ENCODE measurements at regions not wholly inside any gene's neighbourhood (a gene's known extent, or its start where the extent isn't known, plus 50 kb on each side); places are given as distances from the start of the nearest gene placed in this dataset.

DNA sequence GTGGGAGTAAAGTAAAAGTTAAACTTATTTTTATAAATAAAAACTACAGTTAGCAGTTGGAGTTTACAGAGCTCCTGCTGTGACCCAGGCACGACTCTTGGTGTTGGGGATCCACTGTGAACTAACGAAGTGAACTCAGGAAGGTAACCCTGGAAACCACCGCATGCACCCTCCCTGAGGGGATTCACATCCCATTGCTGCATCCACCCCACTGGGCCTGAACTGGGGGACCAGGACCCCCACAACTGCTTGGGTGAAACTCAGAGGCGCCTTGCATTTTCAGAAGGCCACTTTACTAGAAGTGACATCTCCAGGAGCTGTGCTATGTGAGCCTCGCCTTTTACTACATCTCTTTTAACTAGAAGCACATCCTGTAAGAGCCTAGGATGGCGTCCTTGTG is 166.4 kb downstream of the TEX29 start:
- H2AFZ ChIP-seq (ENCODE audit: low read length) = no peak overlapping the region
- no peaks in the 10 kb centered on the region for H3K79me2 ChIP-seq (ENCODE audit: control insufficient read depth, insufficient read depth, low read length)
- no peaks in the 10 kb centered on the region for H4K20me1 ChIP-seq (ENCODE audit: control insufficient read depth, extremely low read depth, insufficient read depth, low read length)
- TF ChIP-seq, protein P1, sequence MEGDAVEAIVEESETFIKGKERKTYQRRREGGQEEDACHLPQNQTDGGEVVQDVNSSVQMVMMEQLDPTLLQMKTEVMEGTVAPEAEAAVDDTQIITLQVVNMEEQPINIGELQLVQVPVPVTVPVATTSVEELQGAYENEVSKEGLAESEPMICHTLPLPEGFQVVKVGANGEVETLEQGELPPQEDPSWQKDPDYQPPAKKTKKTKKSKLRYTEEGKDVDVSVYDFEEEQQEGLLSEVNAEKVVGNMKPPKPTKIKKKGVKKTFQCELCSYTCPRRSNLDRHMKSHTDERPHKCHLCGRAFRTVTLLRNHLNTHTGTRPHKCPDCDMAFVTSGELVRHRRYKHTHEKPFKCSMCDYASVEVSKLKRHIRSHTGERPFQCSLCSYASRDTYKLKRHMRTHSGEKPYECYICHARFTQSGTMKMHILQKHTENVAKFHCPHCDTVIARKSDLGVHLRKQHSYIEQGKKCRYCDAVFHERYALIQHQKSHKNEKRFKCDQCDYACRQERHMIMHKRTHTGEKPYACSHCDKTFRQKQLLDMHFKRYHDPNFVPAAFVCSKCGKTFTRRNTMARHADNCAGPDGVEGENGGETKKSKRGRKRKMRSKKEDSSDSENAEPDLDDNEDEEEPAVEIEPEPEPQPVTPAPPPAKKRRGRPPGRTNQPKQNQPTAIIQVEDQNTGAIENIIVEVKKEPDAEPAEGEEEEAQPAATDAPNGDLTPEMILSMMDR (conservative IDR thresholded peaks at IDR 0.05 in 1 of 2, IDR thresholded peaks at IDR 0.05 in 1 of 2; ENCODE audit: low read depth in 1 of 2, low read length in 2 of 2) = no peak
- no peak for TF ChIP-seq EZH2 (IDR thresholded peaks at IDR 0.05; ENCODE audit: low read length, missing control alignments)
- no peak for DNase-seq (ENCODE audit: low read depth in 2 of 2)
- no peaks in the 10 kb centered on the region for H3K9me3 ChIP-seq (ENCODE audit: control insufficient read depth, insufficient read depth, low read depth, low read length)
- no peaks in the 10 kb centered on the region for H3K36me3 ChIP-seq (ENCODE audit: control insufficient read depth, insufficient read depth, low read length)
- H3K9ac ChIP-seq (ENCODE audit: insufficient read depth, low read length) = no peak overlapping the region
- H3K4me1 ChIP-seq (ENCODE audit: control insufficient read depth, extremely low read depth, insufficient read depth, low read length) = no peaks in the 10 kb centered on the region
- no peaks in the 10 kb centered on the region for H3K27me3 ChIP-seq (ENCODE audit: control insufficient read depth, insufficient read depth, low read length)
- H3K27ac ChIP-seq (ENCODE audit: insufficient read depth, low read length) = no peak overlapping the region
- H3K4me3 ChIP-seq (replicated peaks in 1 of 4; ENCODE audit: control extremely low read depth in 1 of 4, insufficient read depth in 1 of 4, low read depth in 3 of 4, low read length in 4 of 4) = no peak overlapping the region
- no peak overlapping the region for H3K4me2 ChIP-seq (ENCODE audit: extremely low read depth, insufficient read depth, low read length)

DNA sequence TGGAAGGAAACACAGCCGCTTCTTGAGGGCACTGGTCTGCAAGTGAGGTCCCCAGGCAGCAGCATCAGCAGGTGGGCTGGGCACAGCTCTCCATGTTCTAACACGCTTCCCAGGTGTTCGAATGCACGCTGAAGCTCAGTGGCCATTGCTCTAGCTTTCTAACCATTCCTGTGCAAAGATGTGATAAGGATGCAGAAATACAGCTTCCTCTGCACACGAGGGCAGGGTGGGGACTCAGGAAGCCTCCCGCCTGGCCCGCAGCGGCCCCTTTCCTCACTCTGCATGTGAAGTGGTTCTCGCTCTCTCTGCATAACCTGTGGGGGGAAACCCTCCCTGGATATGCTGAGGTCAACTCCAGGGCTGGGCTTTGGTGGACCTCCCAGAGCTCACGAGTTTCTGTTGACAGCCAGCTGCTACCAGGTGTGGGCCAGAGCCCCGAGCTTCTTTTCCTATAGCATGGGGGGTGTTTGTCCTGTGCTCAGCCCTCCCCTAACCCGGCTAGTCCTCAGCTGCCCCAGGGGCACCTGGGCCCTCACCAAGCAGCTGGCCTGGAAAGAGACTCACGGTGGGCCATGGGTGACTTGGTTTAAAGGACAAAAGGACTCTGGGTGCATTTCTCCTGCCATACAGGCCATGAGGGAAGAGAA is 168.2 kb downstream of the TEX29 start:
- no peak overlapping the region for H3K4me3 ChIP-seq (replicated peaks in 1 of 4; ENCODE audit: control extremely low read depth in 1 of 4, insufficient read depth in 1 of 4, low read depth in 3 of 4, low read length in 4 of 4)
- no peak overlapping the region for H3K27ac ChIP-seq (ENCODE audit: insufficient read depth, low read length)
- no peaks in the 10 kb centered on the region for H3K79me2 ChIP-seq (ENCODE audit: control insufficient read depth, insufficient read depth, low read length)
- H2AFZ ChIP-seq (ENCODE audit: low read length) = no peak overlapping the region
- no peaks in the 10 kb centered on the region for H3K27me3 ChIP-seq (ENCODE audit: control insufficient read depth, insufficient read depth, low read length)
- H3K36me3 ChIP-seq (ENCODE audit: control insufficient read depth, insufficient read depth, low read length) = no peaks in the 10 kb centered on the region
- H3K9ac ChIP-seq (ENCODE audit: insufficient read depth, low read length) = no peak overlapping the region
- DNase-seq (ENCODE audit: low read depth in 2 of 2) = no peak
- H3K4me2 ChIP-seq (ENCODE audit: extremely low read depth, insufficient read depth, low read length) = no peak overlapping the region
- no peaks in the 10 kb centered on the region for H3K4me1 ChIP-seq (ENCODE audit: control insufficient read depth, extremely low read depth, insufficient read depth, low read length)
- no peaks in the 10 kb centered on the region for H3K9me3 ChIP-seq (ENCODE audit: control insufficient read depth, insufficient read depth, low read depth, low read length)
- TF ChIP-seq EZH2 (IDR thresholded peaks at IDR 0.05; ENCODE audit: low read length, missing control alignments) = no peak
- TF ChIP-seq, protein P1 (conservative IDR thresholded peaks at IDR 0.05 in 1 of 2, IDR thresholded peaks at IDR 0.05 in 1 of 2; ENCODE audit: low read depth in 1 of 2, low read length in 2 of 2) = no peak
- H4K20me1 ChIP-seq (ENCODE audit: control insufficient read depth, extremely low read depth, insufficient read depth, low read length) = no peaks in the 10 kb centered on the region

- H3K36me3 ChIP-seq (ENCODE audit: control insufficient read depth, insufficient read depth, low read length) = no peaks in the 10 kb centered on the region
- H3K4me3 ChIP-seq (replicated peaks in 1 of 4; ENCODE audit: control extremely low read depth in 1 of 4, insufficient read depth in 1 of 4, low read depth in 3 of 4, low read length in 4 of 4) = no peak overlapping the region
- DNase-seq (ENCODE audit: low read depth in 2 of 2) = no peak
- H3K9me3 ChIP-seq (ENCODE audit: control insufficient read depth, insufficient read depth, low read depth, low read length) = no peaks in the 10 kb centered on the region
- no peaks in the 10 kb centered on the region for H3K4me1 ChIP-seq (ENCODE audit: control insufficient read depth, extremely low read depth, insufficient read depth, low read length)
- H2AFZ ChIP-seq (ENCODE audit: low read length) = no peak overlapping the region
- no peaks in the 10 kb centered on the region for H4K20me1 ChIP-seq (ENCODE audit: control insufficient read depth, extremely low read depth, insufficient read depth, low read length)
- no peak overlapping the region for H3K27ac ChIP-seq (ENCODE audit: insufficient read depth, low read length)
- H3K79me2 ChIP-seq (ENCODE audit: control insufficient read depth, insufficient read depth, low read length) = no peaks in the 10 kb centered on the region
- no peaks in the 10 kb centered on the region for H3K27me3 ChIP-seq (ENCODE audit: control insufficient read depth, insufficient read depth, low read length)
- TF ChIP-seq EZH2 (IDR thresholded peaks at IDR 0.05; ENCODE audit: low read length, missing control alignments) = no peak
- TF ChIP-seq, protein P1 (conservative IDR thresholded peaks at IDR 0.05 in 1 of 2, IDR thresholded peaks at IDR 0.05 in 1 of 2; ENCODE audit: low read depth in 1 of 2, low read length in 2 of 2) = no peak
- H3K4me2 ChIP-seq (ENCODE audit: extremely low read depth, insufficient read depth, low read length) = no peak overlapping the region
- no peak overlapping the region for H3K9ac ChIP-seq (ENCODE audit: insufficient read depth, low read length)
Observed at GRCh38 chr13:111489301-111489700, 168.9 kb downstream of the TEX29 start.
